HL-60 (cell line): ENCODE measurements at regions not wholly inside any gene's neighbourhood (a gene's known extent, or its start where the extent isn't known, plus 50 kb on each side); places are given as distances from the start of the nearest gene placed in this dataset.

Experiments
- DNase-seq, 2 experiments: peaks; one replicate each; pipeline ENCODE4 v3.0.0-alpha.2; 2010 to 2020; ENCODE audit warnings: low read depth in 1 of 2, low spot score in 1 of 2
- H3K27ac ChIP-seq: fragments of 250-450 bp; sonication (Bioruptor Pico); replicated peaks from 2 replicates; pipeline ENCODE4 v1.5.1; 2020; ENCODE audit warnings: mild to moderate bottlenecking, moderate library complexity
- H3K27me3 ChIP-seq: fragments of 250-450 bp; sonication (Bioruptor Pico); 2 replicates; pipeline ENCODE4 v1.5.1; 2021; ENCODE audit warnings: mild to moderate bottlenecking, moderate library complexity; ENCODE audit not compliant: insufficient read depth, poor library complexity, severe bottlenecking
- H3K4me3 ChIP-seq: replicated peaks from 2 replicates; pipeline ENCODE4 v1.5.1; 2011; ENCODE audit warnings: mild to moderate bottlenecking, control low read depth, low read length; ENCODE audit not compliant: insufficient read depth
- GABPA ChIP-seq: IDR thresholded peaks from 2 replicates; pipeline ENCODE4 v1.6.1; 2012; ENCODE audit warnings: low read depth
- POLR2AphosphoS5 ChIP-seq: IDR thresholded peaks from 2 replicates; pipeline ENCODE4 v1.6.1; 2012; ENCODE audit warnings: low read depth
- SPI1 ChIP-seq: IDR thresholded peaks from 2 replicates; pipeline ENCODE4 v1.6.1; 2012; ENCODE audit warnings: low read depth, mild to moderate bottlenecking, borderline replicate concordance
- TF ChIP-seq, protein P1 (sequence below): IDR thresholded peaks from 2 replicates; pipeline ENCODE4 v1.6.1; 2012; ENCODE audit warnings: low read depth; ENCODE audit not compliant: insufficient replicate concordance
- TF ChIP-seq, protein P2 (sequence below): IDR thresholded peaks from one replicate; pipeline ENCODE4 v1.5.1; 2011; ENCODE audit warnings: low read length, control low read depth, inconsistent platforms; ENCODE audit not compliant: insufficient read depth

DNA sequence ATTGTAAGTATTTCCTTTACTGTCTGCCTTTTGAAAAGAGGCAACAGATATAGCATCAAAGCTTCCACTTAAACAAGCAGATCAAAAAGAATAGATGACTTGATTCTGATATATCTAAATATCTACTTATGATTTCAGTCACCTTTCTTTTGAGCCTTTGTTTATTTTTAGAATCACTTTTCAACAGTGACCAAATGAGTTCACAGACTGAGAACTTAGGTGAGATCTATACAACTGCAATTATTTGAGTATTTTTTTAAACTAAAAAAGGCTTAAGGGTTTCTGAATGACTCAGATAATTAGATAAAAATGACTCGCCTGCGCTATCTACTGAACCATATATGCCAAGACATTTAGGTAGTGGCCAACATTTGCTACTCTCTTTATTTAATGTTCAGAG is 166.7 kb upstream of the KCNIP4 start:
- Histone ChIP-seq H3K27ac (no peak overlapping the region), H3K4me3 (no peak overlapping the region), H3K27me3 (no peaks in the 10 kb centered on the region)
- no peak for TF ChIP-seq GABPA
- TF ChIP-seq POLR2AphosphoS5: no peak
- TF ChIP-seq, protein P1, sequence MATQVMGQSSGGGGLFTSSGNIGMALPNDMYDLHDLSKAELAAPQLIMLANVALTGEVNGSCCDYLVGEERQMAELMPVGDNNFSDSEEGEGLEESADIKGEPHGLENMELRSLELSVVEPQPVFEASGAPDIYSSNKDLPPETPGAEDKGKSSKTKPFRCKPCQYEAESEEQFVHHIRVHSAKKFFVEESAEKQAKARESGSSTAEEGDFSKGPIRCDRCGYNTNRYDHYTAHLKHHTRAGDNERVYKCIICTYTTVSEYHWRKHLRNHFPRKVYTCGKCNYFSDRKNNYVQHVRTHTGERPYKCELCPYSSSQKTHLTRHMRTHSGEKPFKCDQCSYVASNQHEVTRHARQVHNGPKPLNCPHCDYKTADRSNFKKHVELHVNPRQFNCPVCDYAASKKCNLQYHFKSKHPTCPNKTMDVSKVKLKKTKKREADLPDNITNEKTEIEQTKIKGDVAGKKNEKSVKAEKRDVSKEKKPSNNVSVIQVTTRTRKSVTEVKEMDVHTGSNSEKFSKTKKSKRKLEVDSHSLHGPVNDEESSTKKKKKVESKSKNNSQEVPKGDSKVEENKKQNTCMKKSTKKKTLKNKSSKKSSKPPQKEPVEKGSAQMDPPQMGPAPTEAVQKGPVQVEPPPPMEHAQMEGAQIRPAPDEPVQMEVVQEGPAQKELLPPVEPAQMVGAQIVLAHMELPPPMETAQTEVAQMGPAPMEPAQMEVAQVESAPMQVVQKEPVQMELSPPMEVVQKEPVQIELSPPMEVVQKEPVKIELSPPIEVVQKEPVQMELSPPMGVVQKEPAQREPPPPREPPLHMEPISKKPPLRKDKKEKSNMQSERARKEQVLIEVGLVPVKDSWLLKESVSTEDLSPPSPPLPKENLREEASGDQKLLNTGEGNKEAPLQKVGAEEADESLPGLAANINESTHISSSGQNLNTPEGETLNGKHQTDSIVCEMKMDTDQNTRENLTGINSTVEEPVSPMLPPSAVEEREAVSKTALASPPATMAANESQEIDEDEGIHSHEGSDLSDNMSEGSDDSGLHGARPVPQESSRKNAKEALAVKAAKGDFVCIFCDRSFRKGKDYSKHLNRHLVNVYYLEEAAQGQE: no peak
- TF ChIP-seq, protein P2, sequence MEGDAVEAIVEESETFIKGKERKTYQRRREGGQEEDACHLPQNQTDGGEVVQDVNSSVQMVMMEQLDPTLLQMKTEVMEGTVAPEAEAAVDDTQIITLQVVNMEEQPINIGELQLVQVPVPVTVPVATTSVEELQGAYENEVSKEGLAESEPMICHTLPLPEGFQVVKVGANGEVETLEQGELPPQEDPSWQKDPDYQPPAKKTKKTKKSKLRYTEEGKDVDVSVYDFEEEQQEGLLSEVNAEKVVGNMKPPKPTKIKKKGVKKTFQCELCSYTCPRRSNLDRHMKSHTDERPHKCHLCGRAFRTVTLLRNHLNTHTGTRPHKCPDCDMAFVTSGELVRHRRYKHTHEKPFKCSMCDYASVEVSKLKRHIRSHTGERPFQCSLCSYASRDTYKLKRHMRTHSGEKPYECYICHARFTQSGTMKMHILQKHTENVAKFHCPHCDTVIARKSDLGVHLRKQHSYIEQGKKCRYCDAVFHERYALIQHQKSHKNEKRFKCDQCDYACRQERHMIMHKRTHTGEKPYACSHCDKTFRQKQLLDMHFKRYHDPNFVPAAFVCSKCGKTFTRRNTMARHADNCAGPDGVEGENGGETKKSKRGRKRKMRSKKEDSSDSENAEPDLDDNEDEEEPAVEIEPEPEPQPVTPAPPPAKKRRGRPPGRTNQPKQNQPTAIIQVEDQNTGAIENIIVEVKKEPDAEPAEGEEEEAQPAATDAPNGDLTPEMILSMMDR: no peak
- no peak for TF ChIP-seq SPI1
- no peak for DNase-seq

DNA sequence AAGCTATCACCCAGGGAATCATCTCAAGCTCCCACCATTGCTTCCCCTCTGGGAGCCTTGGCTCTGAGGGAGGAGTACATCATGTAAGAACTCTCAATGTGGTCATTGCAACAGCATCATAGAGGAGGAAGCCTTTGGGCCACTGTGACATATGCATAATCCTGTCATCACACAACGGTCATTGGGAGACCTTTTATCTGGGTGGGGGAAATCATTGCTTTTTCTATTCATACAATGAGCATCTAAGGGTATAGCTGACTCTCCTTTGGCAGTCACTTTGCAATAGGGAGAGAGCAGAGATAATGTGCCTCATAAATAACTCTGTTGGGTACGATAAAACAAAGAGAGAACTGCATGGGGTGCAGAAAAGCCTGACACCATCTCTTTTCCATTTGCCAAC is 155.2 kb upstream of the KCNIP4 start:
- Histone ChIP-seq H3K27me3 (no peaks in the 10 kb centered on the region), H3K27ac (no peak overlapping the region), H3K4me3 (no peak overlapping the region)
- TF ChIP-seq SPI1 (no peak), POLR2AphosphoS5 (no peak), GABPA (no peak)
- TF ChIP-seq, protein P1: no peak
- TF ChIP-seq, protein P2: no peak
- no peak for DNase-seq

DNA sequence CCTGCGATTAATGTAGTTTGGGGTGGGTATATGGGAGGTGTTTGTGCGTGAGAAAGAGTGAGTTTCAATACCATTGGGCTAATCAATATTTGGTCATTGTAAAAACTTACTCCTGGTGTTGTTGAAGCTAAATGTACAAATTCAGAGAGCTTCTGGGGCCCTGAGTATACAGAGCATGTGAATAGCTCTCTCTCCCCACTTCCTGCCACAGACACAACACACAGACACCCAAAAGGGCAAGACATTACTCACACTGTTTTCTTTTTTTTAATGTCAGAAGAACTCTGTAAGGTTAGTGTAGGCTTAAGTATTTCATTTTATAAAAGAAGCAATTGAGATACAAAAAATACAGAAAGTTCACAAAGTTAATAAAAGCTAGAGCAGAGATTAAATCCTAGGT is 151.3 kb upstream of the KCNIP4 start:
- Histone ChIP-seq H3K4me3 (no peak overlapping the region), H3K27me3 (no peaks in the 10 kb centered on the region), H3K27ac (no peak overlapping the region)
- TF ChIP-seq, protein P2: no peak
- no peak for TF ChIP-seq POLR2AphosphoS5
- no peak for TF ChIP-seq GABPA
- TF ChIP-seq, protein P1: no peak
- TF ChIP-seq SPI1: no peak
- no peak for DNase-seq
